HepG2 (cell line): ENCODE measurements at regions not wholly inside any gene's neighbourhood (a gene's known extent, or its start where the extent isn't known, plus 50 kb on each side); places are given as distances from the start of the nearest gene placed in this dataset.

Experiments
- DZIP1 ChIP-seq: sonication (generic); formaldehyde crosslinking; IDR thresholded peaks from 2 replicates; pipeline ENCODE4 v1.5.0; 2020; ENCODE audit warnings: mild to moderate bottlenecking, missing genetic modification reagents
- GZF1 ChIP-seq: sonication (generic); formaldehyde crosslinking; IDR thresholded peaks from 2 replicates; pipeline ENCODE4 v1.5.1; 2020; ENCODE audit warnings: mild to moderate bottlenecking, missing genetic modification reagents
- HDAC1 ChIP-seq: sonication (generic); formaldehyde crosslinking; IDR thresholded peaks from 2 replicates; pipeline ENCODE4 v1.5.1; 2020; ENCODE audit warnings: mild to moderate bottlenecking, missing genetic modification reagents
- HOXA5 ChIP-seq: sonication (generic); formaldehyde crosslinking; IDR thresholded peaks from 2 replicates; pipeline ENCODE4 v1.4.0; 2020; ENCODE audit warnings: missing genetic modification reagents
- MTA3 ChIP-seq: sonication (generic); formaldehyde crosslinking; IDR thresholded peaks from 2 replicates; pipeline ENCODE4 v1.4.0; 2020; ENCODE audit warnings: missing genetic modification reagents
- RBM22 ChIP-seq: fragments of 200-400 bp; formaldehyde crosslinking; optimal IDR thresholded peaks from 2 replicates; pipeline ENCODE3; 2017; ENCODE audit warnings: mild to moderate bottlenecking, low read length, moderate library complexity
- RCOR2 ChIP-seq: IDR thresholded peaks from 2 replicates; pipeline ENCODE4 v1.6.1; 2016; ENCODE audit warnings: missing biosample characterization, missing genetic modification reagents
- SOX5 ChIP-seq: IDR thresholded peaks from 2 replicates; pipeline ENCODE4 v1.6.1; 2016; ENCODE audit warnings: borderline replicate concordance
- TBX2 ChIP-seq: sonication (generic); formaldehyde crosslinking; IDR thresholded peaks from 2 replicates; pipeline ENCODE4 v1.5.0; 2020; ENCODE audit warnings: missing genetic modification reagents, mild to moderate bottlenecking, borderline replicate concordance
- ZFYVE20 ChIP-seq: sonication (generic); formaldehyde crosslinking; IDR thresholded peaks from 2 replicates; pipeline ENCODE4 v1.8.0; 2023; ENCODE audit warnings: low read depth, mild to moderate bottlenecking, moderate library complexity, missing genetic modification reagents, borderline replicate concordance
- ZMYM3 ChIP-seq: sonication (generic); formaldehyde crosslinking; IDR thresholded peaks from 2 replicates; pipeline ENCODE4 v1.5.1; 2020; ENCODE audit warnings: mild to moderate bottlenecking, missing genetic modification reagents
- ZNF580 ChIP-seq: IDR thresholded peaks from 2 replicates; pipeline ENCODE4 v1.6.1; 2016; ENCODE audit warnings: low read depth, borderline replicate concordance
- ZNF7 ChIP-seq: IDR thresholded peaks from 2 replicates; pipeline ENCODE4 v1.6.1; 2016; ENCODE audit warnings: missing biosample characterization, missing genetic modification reagents
- ZNF740 ChIP-seq: sonication (generic); formaldehyde crosslinking; IDR thresholded peaks from 2 replicates; pipeline ENCODE4 v1.4.0; 2020; ENCODE audit warnings: missing genetic modification reagents
- ZNF781 ChIP-seq: sonication (generic); formaldehyde crosslinking; IDR thresholded peaks from 2 replicates; pipeline ENCODE4 v1.5.1; 2020; ENCODE audit warnings: borderline replicate concordance, mild to moderate bottlenecking, missing genetic modification reagents; ENCODE audit errors: not compliant biosample characterization
- ZNF839 ChIP-seq: sonication (generic); formaldehyde crosslinking; IDR thresholded peaks from 2 replicates; pipeline ENCODE4 v1.4.0; 2020; ENCODE audit warnings: missing genetic modification reagents, mild to moderate bottlenecking, borderline replicate concordance
- TF ChIP-seq, protein P1 (sequence below): IDR thresholded peaks from 2 replicates; pipeline ENCODE4 v1.6.1; 2016; ENCODE audit warnings: mild to moderate bottlenecking, missing biosample characterization, missing genetic modification reagents
- TF ChIP-seq, protein P2 (sequence below): sonication (generic); formaldehyde crosslinking; IDR thresholded peaks from 2 replicates; pipeline ENCODE4 v1.5.1; 2020; ENCODE audit warnings: mild to moderate bottlenecking, missing genetic modification reagents
- TF ChIP-seq, protein P3 (sequence below): sonication (generic); formaldehyde crosslinking; IDR thresholded peaks from 2 replicates; pipeline ENCODE4 v1.5.0; 2020; ENCODE audit warnings: missing genetic modification reagents
- TF ChIP-seq, protein P4 (sequence below), 2 experiments: fragments of 450-650 bp in 1 of 2; sonication (generic) in 1 of 2; formaldehyde crosslinking; IDR thresholded peaks; 2 replicates each; pipeline versions ENCODE4 v1.5.0 to v1.8.0; 2020 to 2022; ENCODE audit warnings: mild to moderate bottlenecking in 1 of 2, missing genetic modification reagents in 1 of 2

GRCh38 chr20:50272724-50273446 lies 82.3 kb downstream of the CEBPB start (continued):
- TF ChIP-seq ZNF740 (CRISPR knock-in tag) (0 out of 2 replicates have a peak, but pooled peaks have one; percentile 37), HOXA5 (CRISPR knock-in tag) (no peak), ZMYM3 (CRISPR knock-in tag) (peak; percentile 66; the same call in 1 of the 2 replicates), ZFYVE20 (CRISPR knock-in tag) (no peak), GZF1 (no peak), RBM22 (no peak), ZNF839 (CRISPR knock-in tag) (no peak), ZNF7 (CRISPR knock-in tag) (no peak), ZNF781 (CRISPR knock-in tag) (no peak), DZIP1 (CRISPR knock-in tag) (no peak), HDAC1 (CRISPR knock-in tag) (peak; percentile 70), RCOR2 (0 out of 2 replicates have a peak, but pooled peaks have one; percentile 14), SOX5 (CRISPR knock-in tag) (0 out of 2 replicates have a peak, but pooled peaks have one; percentile 71), MTA3 (CRISPR knock-in tag) (no peak), TBX2 (CRISPR knock-in tag) (peak; percentile 38; the same call in 1 of the 2 replicates), ZNF580 (peak; percentile 39; the same call in 1 of the 2 replicates)
- TF ChIP-seq, protein P1, sequence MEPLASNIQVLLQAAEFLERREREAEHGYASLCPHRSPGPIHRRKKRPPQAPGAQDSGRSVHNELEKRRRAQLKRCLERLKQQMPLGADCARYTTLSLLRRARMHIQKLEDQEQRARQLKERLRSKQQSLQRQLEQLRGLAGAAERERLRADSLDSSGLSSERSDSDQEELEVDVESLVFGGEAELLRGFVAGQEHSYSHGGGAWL (CRISPR knock-in tag), result no peak
- TF ChIP-seq, protein P2, sequence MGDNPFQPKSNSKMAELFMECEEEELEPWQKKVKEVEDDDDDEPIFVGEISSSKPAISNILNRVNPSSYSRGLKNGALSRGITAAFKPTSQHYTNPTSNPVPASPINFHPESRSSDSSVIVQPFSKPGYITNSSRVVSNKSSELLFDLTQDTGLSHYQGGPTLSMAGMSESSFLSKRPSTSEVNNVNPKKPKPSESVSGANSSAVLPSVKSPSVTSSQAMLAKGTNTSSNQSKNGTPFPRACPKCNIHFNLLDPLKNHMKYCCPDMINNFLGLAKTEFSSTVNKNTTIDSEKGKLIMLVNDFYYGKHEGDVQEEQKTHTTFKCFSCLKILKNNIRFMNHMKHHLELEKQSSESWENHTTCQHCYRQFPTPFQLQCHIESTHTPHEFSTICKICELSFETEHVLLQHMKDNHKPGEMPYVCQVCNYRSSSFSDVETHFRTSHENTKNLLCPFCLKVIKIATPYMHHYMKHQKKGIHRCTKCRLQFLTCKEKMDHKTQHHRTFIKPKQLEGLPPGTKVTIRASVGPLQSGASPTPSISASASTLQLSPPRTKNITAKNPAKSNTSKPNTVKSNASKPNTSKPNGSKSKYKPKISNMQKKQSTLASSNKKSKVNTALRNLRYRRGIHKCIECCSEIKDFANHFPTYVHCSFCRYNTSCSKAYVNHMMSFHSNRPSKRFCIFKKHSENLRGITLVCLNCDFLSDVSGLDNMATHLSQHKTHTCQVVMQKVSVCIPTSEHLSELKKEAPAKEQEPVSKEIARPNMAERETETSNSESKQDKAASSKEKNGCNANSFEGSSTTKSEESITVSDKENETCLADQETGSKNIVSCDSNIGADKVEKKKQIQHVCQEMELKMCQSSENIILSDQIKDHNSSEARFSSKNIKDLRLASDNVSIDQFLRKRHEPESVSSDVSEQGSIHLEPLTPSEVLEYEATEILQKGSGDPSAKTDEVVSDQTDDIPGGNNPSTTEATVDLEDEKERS (CRISPR knock-in tag), result 0 out of 2 replicates have a peak, but pooled peaks have one; percentile 3
- TF ChIP-seq, protein P3, sequence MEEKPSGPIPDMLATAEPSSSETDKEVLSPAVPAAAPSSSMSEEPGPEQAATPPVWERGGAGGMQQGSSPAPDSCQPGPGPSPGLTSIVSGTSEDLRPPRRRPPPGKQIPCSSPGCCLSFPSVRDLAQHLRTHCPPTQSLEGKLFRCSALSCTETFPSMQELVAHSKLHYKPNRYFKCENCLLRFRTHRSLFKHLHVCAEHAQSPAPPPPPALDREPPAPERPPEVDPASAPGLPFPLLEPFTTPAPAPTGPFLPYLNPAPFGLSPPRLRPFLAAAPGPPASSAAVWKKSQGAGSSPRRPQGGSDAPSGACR (CRISPR knock-in tag), result no peak
- TF ChIP-seq, protein P4, sequence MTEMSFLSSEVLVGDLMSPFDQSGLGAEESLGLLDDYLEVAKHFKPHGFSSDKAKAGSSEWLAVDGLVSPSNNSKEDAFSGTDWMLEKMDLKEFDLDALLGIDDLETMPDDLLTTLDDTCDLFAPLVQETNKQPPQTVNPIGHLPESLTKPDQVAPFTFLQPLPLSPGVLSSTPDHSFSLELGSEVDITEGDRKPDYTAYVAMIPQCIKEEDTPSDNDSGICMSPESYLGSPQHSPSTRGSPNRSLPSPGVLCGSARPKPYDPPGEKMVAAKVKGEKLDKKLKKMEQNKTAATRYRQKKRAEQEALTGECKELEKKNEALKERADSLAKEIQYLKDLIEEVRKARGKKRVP (CRISPR knock-in tag; IDR thresholded peaks at IDR 0.05), result no peak
